IMR-90 (cell line): ENCODE measurements at regions not wholly inside any gene's neighbourhood (a gene's known extent, or its start where the extent isn't known, plus 50 kb on each side); places are given as distances from the start of the nearest gene placed in this dataset.

ENCODE experiments used
- ATAC-seq: fragments of 200-7000 bp; cut with Tn5 transposase; 2 replicates; pipeline ENCODE4 v1.9.1; 2020; ENCODE audit warnings: low read depth, mild to moderate bottlenecking, moderate library complexity
- BruUV-seq: library from RNA; stranded (reverse); fragments of 400-500 nt; replicated peaks from 2 replicates; lab custom pipeline; 2021; lab: Mats Ljungman, UMichigan
- CTCF ChIA-PET: fragments of 300-600 bp; formaldehyde crosslinking; extraction: SDS; loops from one replicate; lab custom pipeline; 2021; ENCODE audit warnings: antibody characterized with exemption; lab: Yijun Ruan, JAX
- POLR2A ChIA-PET: fragments of 300-600 bp; sonication (Branson Sonifier 250); formaldehyde crosslinking; loops from one replicate; lab custom pipeline; 2022; ENCODE audit warnings: antibody characterized with exemption; ENCODE audit not compliant: unreplicated experiment; lab: Charles Lee
- DNase-seq: peaks from one replicate; pipeline ENCODE4 v3.0.0; 2013
- H2AFZ ChIP-seq: replicated peaks from 2 replicates; pipeline ENCODE3; 2013; ENCODE audit warnings: low read length, mild to moderate bottlenecking; ENCODE audit not compliant: poor library complexity
- H2AK5ac ChIP-seq: 2 replicates; pipeline ENCODE4 v1.6.1; 2013; ENCODE audit warnings: low read depth, low read length, inconsistent platforms
- H2AK9ac ChIP-seq: replicated peaks from 2 replicates; pipeline ENCODE3; 2013; ENCODE audit warnings: mild to moderate bottlenecking, low read depth, low read length, moderate library complexity; ENCODE audit not compliant: poor library complexity
- H2BK120ac ChIP-seq: 2 replicates; pipeline ENCODE4 v1.6.1; 2013; ENCODE audit warnings: low read depth, low read length, inconsistent platforms
- H2BK15ac ChIP-seq: 3 replicates; pipeline ENCODE4 v1.6.1; 2013; ENCODE audit warnings: low read depth, low read length, inconsistent platforms
- H2BK20ac ChIP-seq: 2 replicates; pipeline ENCODE4 v1.6.1; 2013; ENCODE audit warnings: low read depth, mild to moderate bottlenecking, inconsistent platforms, low read length, moderate library complexity
- H2BK5ac ChIP-seq: 2 replicates; pipeline ENCODE4 v1.6.1; 2013; ENCODE audit warnings: mild to moderate bottlenecking, low read depth, low read length, inconsistent platforms; ENCODE audit not compliant: poor library complexity, severe bottlenecking
- H3K14ac ChIP-seq: replicated peaks from 2 replicates; pipeline ENCODE4 v1.6.1; 2013; ENCODE audit warnings: low read depth, low read length, inconsistent platforms
- H3K18ac ChIP-seq: 2 replicates; pipeline ENCODE4 v1.6.1; 2013; ENCODE audit warnings: low read depth, low read length, control low read depth
- H3K23ac ChIP-seq: 2 replicates; pipeline ENCODE4 v1.6.1; 2013; ENCODE audit warnings: low read depth, low read length, inconsistent platforms
- H3K27ac ChIP-seq: 2 replicates; pipeline ENCODE4 v1.5.1; 2013; ENCODE audit warnings: mild to moderate bottlenecking, control low read depth, low read length; ENCODE audit not compliant: insufficient read depth
- H3K27me3 ChIP-seq: 2 replicates; pipeline ENCODE4 v1.6.1; 2013; ENCODE audit warnings: low read length; ENCODE audit not compliant: control insufficient read depth, insufficient read depth
- H3K36me3 ChIP-seq: 2 replicates; pipeline ENCODE4 v1.6.1; 2013; ENCODE audit warnings: low read length, mixed read lengths; ENCODE audit not compliant: control insufficient read depth, insufficient read depth
- H3K4ac ChIP-seq: 2 replicates; pipeline ENCODE4 v1.6.1; 2013; ENCODE audit warnings: low read depth, low read length, inconsistent platforms
- H3K4me1 ChIP-seq: 2 replicates; pipeline ENCODE4 v1.6.1; 2013; ENCODE audit warnings: low read length, mixed read lengths; ENCODE audit not compliant: control insufficient read depth, insufficient read depth
- H3K4me2 ChIP-seq: 2 replicates; pipeline ENCODE4 v1.6.1; 2013; ENCODE audit warnings: low read depth, mild to moderate bottlenecking, control low read depth, low read length, moderate library complexity
- H3K4me3 ChIP-seq: 2 replicates; pipeline ENCODE4 v1.5.1; 2013; ENCODE audit warnings: low read depth, mild to moderate bottlenecking, control low read depth, low read length, moderate library complexity; ENCODE audit not compliant: insufficient read depth
- H3K56ac ChIP-seq: 2 replicates; pipeline ENCODE4 v1.6.1; 2013; ENCODE audit warnings: low read length, inconsistent platforms; ENCODE audit not compliant: insufficient read depth; ENCODE audit errors: extremely low read depth
- H3K79me1 ChIP-seq, 2 experiments: 2 replicates each; pipeline ENCODE4 v1.6.1; 2013; ENCODE audit warnings: low read length in 2 of 2, inconsistent platforms in 1 of 2, low read depth in 1 of 2
- H3K9ac ChIP-seq: 2 replicates; pipeline ENCODE4 v1.6.1; 2013; ENCODE audit warnings: low read depth, low read length, control low read depth
- H3K9me1 ChIP-seq: 2 replicates; pipeline ENCODE4 v1.6.1; 2013; ENCODE audit warnings: low read length, inconsistent platforms; ENCODE audit not compliant: insufficient read depth
- H3K9me3 ChIP-seq: 2 replicates; pipeline ENCODE4 v1.6.1; 2013; ENCODE audit warnings: low read length; ENCODE audit not compliant: control insufficient read depth, insufficient read depth
- H4K20me1 ChIP-seq: 2 replicates; pipeline ENCODE4 v1.6.1; 2013; ENCODE audit warnings: low read length, inconsistent platforms; ENCODE audit not compliant: insufficient read depth
- H4K5ac ChIP-seq: 2 replicates; pipeline ENCODE4 v1.6.1; 2013; ENCODE audit warnings: mild to moderate bottlenecking, low read depth, low read length, control low read depth
- H4K8ac ChIP-seq, 2 experiments: 2 replicates each; pipeline ENCODE4 v1.6.1; 2013; ENCODE audit warnings: low read depth in 2 of 2, low read length in 2 of 2, control low read depth in 1 of 2, inconsistent platforms in 1 of 2
- H4K91ac ChIP-seq: 2 replicates; pipeline ENCODE4 v1.6.1; 2013; ENCODE audit warnings: low read depth, low read length, inconsistent platforms; ENCODE audit not compliant: insufficient read depth
- BHLHE40 ChIP-seq: fragments of 150-350 bp; IDR thresholded peaks from 2 replicates; pipeline ENCODE4 v1.6.1; 2016; ENCODE audit warnings: mild to moderate bottlenecking, low read depth, low read length
- CEBPB ChIP-seq: IDR thresholded peaks from 2 replicates; pipeline ENCODE4 v1.6.1; 2012; ENCODE audit warnings: low read depth, low read length, improper control_type of control experiment
- CTCF ChIP-seq: conservative IDR thresholded peaks from 2 replicates; pipeline ENCODE4 v1.5.1; 2012; ENCODE audit warnings: mild to moderate bottlenecking, low read depth, low read length, improper control_type of control experiment
- RFX5 ChIP-seq: IDR thresholded peaks from 2 replicates; pipeline ENCODE4 v1.8.0; 2012; ENCODE audit warnings: low read depth, mild to moderate bottlenecking, low read length, moderate library complexity
- whole genome bisulfite sequencing, 2 experiments: methylation state at CpG; one replicate each; pipeline versions ENCODE4 v1.1.5 to v1.1.7; 2013; ENCODE audit warnings: missing lambda C conversion rate in 2 of 2; ENCODE audit not compliant: insufficient read length in 1 of 2; ENCODE audit errors: extremely low coverage in 2 of 2; 5-methylcytosine and 5-hydroxymethylcytosine counted together
- dilution Hi-C: fragments of 300-500 bp; cut with HindIII; formaldehyde crosslinking; loops from one replicate; pipeline ENCODE4 v1.14.3; 2018; ENCODE audit warnings: low sequenced_read_pairs; ENCODE audit not compliant: unreplicated experiment
- in situ Hi-C: fragments of 300-500 bp; cut with MboI; formaldehyde crosslinking; loops from 3 replicates; pipeline ENCODE4 v1.14.3; 2019; ENCODE audit warnings: low sequenced_read_pairs, inconsistent platforms, mixed read lengths
- intact Hi-C: fragments of 100-400 bp; cut with micrococcal nuclease; formaldehyde crosslinking; loops from 2 replicates; pipeline ENCODE4 v1.10.0; 2022

GRCh38 chr14:104421892-104422828 is 157.4 kb upstream of the C14orf180 start:
- H3K23ac ChIP-seq = no peak overlapping the region
- H2BK120ac ChIP-seq = no peak overlapping the region
- no peak overlapping the region for H2AK5ac ChIP-seq
- H3K79me1 ChIP-seq = no peaks in the 10 kb centered on the region
- POLR2A ChIA-PET = no interaction called here
- TF ChIP-seq RFX5 (no peak), CEBPB (no peak), CTCF (no peak), BHLHE40 (no peak)
- no peak overlapping the region for H2BK15ac ChIP-seq
- H3K4me3 ChIP-seq = no peak overlapping the region
- H2BK5ac ChIP-seq = no peak overlapping the region
- no peak overlapping the region for H4K5ac ChIP-seq
- H3K27ac ChIP-seq = no peak overlapping the region
- H3K14ac ChIP-seq = no peak overlapping the region
- intact Hi-C loops = no loop called here
- H3K36me3 ChIP-seq = no peaks in the 10 kb centered on the region
- H3K4me2 ChIP-seq = no peak overlapping the region
- no peak for ATAC-seq
- CTCF ChIA-PET = no interaction called here
- H3K4me1 ChIP-seq = no peaks in the 10 kb centered on the region
- DNase-seq = no peak
- no TSS peak for BruUV-seq
- no peaks in the 10 kb centered on the region for H3K9me1 ChIP-seq
- no peak overlapping the region for H2AK9ac ChIP-seq
- no peak overlapping the region for H4K8ac ChIP-seq
- H3K9me3 ChIP-seq = peaks cover 12% of the 10 kb centered on the region
- dilution Hi-C loops = no loop called here
- no peak overlapping the region for H3K56ac ChIP-seq
- in situ Hi-C loops = no loop called here
- no peaks in the 10 kb centered on the region for H4K20me1 ChIP-seq
- H3K18ac ChIP-seq = no peak overlapping the region
- no peak overlapping the region for H3K4ac ChIP-seq
- 36% methylated on average over 9 of the region's 36 CpGs; no CpG with 5 or more reads in 1 of the 2 experiments for WGBS, 2 experiments
- no peak overlapping the region for H2AFZ ChIP-seq
- H4K91ac ChIP-seq = no peak overlapping the region
- H3K27me3 ChIP-seq = no peaks in the 10 kb centered on the region
- H2BK20ac ChIP-seq = no peak overlapping the region
- no peak overlapping the region for H3K9ac ChIP-seq
